ENCODE measurements at regions not wholly inside any gene's neighbourhood (a gene's known extent, or its start where the extent isn't known, plus 50 kb on each side); places are given as distances from the start of the nearest gene placed in this dataset.

- H3K4me3 ChIP-seq (ENCODE audit: low read depth in 1 of 2, low read length in 2 of 2) = no peak overlapping the region
- H3K36me3 ChIP-seq (ENCODE audit: control insufficient read depth in 1 of 2, insufficient read depth in 2 of 2, low read length in 2 of 2) = no peaks in the 10 kb centered on the region
Measured at GRCh38 chr11:69423181-69423580, 58.3 kb upstream of the LINC01488 start.

DNA sequence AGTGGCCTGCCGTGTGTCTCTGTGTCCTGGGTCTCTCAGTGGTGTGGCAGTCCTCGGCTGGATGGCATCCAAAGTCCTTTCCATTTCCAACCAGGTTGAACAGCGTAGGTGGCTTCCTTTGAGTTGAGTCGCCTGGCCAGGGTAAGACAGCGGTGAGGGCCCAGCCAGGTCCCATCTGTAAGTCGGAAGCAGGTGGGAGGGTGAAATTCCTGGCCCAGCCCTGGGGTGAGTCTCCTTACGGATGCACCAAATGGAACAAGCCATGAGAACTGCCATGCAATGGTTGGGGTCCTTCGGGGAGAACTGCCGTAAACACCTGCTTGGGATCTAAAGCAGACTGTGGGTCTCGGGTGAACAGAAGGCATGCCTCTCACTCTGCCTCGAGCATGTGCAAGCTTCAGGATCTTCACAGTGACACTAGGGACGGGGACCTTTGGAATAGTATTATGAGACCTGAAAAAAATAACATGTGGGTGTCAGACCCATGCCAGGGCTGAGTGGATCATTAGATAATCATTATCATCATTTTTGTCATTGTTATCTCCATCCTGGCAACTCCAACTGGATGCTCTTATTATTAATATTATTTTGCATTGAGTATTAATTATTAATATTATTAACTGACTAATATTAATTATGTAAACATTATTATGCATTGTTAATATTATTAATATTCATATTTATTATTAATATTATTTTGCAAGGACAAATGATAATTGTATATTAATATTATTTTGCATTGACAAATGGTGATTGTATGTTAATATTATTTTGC is 57.7 kb upstream of the LINC01488 start:
- Histone ChIP-seq H3K9me3 (ENCODE audit: control insufficient read depth in 1 of 2, low read length in 2 of 2) (peaks cover 11 to 13% of the 10 kb centered on the region in 2 donors), H3K4me3 (ENCODE audit: low read depth in 1 of 2, low read length in 2 of 2) (no peak overlapping the region), H3K27ac (ENCODE audit: low read length) (no peak overlapping the region), H3K36me3 (ENCODE audit: control insufficient read depth in 1 of 2, insufficient read depth in 2 of 2, low read length in 2 of 2) (no peaks in the 10 kb centered on the region), H3K27me3 (ENCODE audit: low read depth, low read length) (no peaks in the 10 kb centered on the region), H3K4me1 (ENCODE audit: control insufficient read depth in 1 of 2, insufficient read depth in 2 of 2, low read length in 2 of 2) (no peaks in the 10 kb centered on the region)

More at GRCh38 chr11:69423181-69423580, 58.3 kb upstream of the LINC01488 start:
- peaks cover 11 to 13% of the 10 kb centered on the region in 2 donors for H3K9me3 ChIP-seq (ENCODE audit: control insufficient read depth in 1 of 2, low read length in 2 of 2)
- no peak overlapping the region for H3K27ac ChIP-seq (ENCODE audit: low read length)
- H3K4me1 ChIP-seq (ENCODE audit: control insufficient read depth in 1 of 2, insufficient read depth in 2 of 2, low read length in 2 of 2) = no peaks in the 10 kb centered on the region
- no peaks in the 10 kb centered on the region for H3K27me3 ChIP-seq (ENCODE audit: low read depth, low read length)

DNA sequence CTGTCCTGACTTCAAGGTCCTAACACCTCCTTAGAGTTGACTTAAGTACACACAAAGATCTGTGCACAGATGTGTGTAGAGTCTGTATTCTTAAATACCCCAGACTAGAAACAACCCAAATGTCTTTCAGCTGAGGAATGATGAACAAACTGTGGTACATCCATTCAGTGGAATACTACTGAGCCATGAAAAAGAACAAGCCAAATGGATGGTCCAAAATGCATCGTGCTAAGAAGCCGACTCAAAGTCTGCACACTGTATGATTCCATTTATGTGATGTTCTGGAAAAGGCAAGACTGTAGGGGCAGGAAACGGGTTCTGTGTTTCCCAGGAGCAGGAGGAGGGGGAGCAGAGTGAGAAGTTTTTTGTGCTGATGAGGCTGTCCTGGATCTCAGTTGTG is 56.7 kb upstream of the LINC01488 start:
- H3K27me3 ChIP-seq (ENCODE audit: low read depth, low read length) = no peaks in the 10 kb centered on the region
- no peaks in the 10 kb centered on the region for H3K36me3 ChIP-seq (ENCODE audit: control insufficient read depth in 1 of 2, insufficient read depth in 2 of 2, low read length in 2 of 2)
- peak overlapping the region in 1 of 2 donors; percentile 23 for H3K4me3 ChIP-seq (ENCODE audit: low read depth in 1 of 2, low read length in 2 of 2)
- H3K27ac ChIP-seq (ENCODE audit: low read length) = no peak overlapping the region
- H3K4me1 ChIP-seq (ENCODE audit: control insufficient read depth in 1 of 2, insufficient read depth in 2 of 2, low read length in 2 of 2) = no peaks in the 10 kb centered on the region
- peaks cover 11 to 13% of the 10 kb centered on the region in 2 donors for H3K9me3 ChIP-seq (ENCODE audit: control insufficient read depth in 1 of 2, low read length in 2 of 2)

- Histone ChIP-seq H3K27me3 (ENCODE audit: low read depth, low read length) (no peaks in the 10 kb centered on the region), H3K36me3 (ENCODE audit: control insufficient read depth in 1 of 2, insufficient read depth in 2 of 2, low read length in 2 of 2) (no peaks in the 10 kb centered on the region), H3K4me1 (ENCODE audit: control insufficient read depth in 1 of 2, insufficient read depth in 2 of 2, low read length in 2 of 2) (no peaks in the 10 kb centered on the region), H3K27ac (ENCODE audit: low read length) (no peak overlapping the region), H3K4me3 (ENCODE audit: low read depth in 1 of 2, low read length in 2 of 2) (no peak overlapping the region), H3K9me3 (ENCODE audit: control insufficient read depth in 1 of 2, low read length in 2 of 2) (peaks cover 11 to 13% of the 10 kb centered on the region in 2 donors)
Measured at GRCh38 chr11:69425444-69425843, 56.0 kb upstream of the LINC01488 start.

DNA sequence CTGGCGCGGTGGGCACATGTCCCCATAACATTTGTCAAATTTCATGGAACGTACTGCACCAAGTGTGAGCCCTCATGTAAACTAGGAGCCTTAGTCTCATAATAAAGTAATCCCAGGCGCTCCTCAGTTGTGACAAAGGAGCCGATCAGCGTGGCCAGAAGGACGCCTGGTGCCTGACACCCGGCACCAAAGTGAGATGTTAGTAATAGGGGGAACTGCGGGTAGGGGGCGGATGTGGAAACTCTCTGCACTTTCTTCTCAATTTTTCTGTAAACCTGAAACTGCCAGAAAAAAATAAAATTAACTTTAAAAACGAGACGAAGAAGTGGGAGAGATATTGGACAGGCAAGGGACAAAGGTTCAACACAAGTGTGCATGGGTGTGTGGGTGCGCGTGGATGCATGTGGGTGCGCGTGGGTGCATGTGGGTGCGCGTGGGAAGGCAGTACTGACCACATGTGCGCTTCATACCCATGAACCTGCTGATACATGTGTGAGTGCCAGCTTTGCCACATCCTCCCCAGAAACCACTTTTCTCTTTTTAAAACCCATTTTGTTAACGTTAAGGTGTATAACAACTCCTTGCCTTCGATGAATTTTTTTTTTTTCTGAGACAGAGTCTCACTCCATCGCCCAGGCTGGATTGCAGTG is 55.4 kb upstream of the LINC01488 start:
- Histone ChIP-seq H3K4me3 (ENCODE audit: low read depth in 1 of 2, low read length in 2 of 2) (no peak overlapping the region), H3K27ac (ENCODE audit: low read length) (no peak overlapping the region), H3K9me3 (ENCODE audit: control insufficient read depth in 1 of 2, low read length in 2 of 2) (peaks cover 11 to 13% of the 10 kb centered on the region in 2 donors), H3K36me3 (ENCODE audit: control insufficient read depth in 1 of 2, insufficient read depth in 2 of 2, low read length in 2 of 2) (no peaks in the 10 kb centered on the region), H3K4me1 (ENCODE audit: control insufficient read depth in 1 of 2, insufficient read depth in 2 of 2, low read length in 2 of 2) (no peaks in the 10 kb centered on the region), H3K27me3 (ENCODE audit: low read depth, low read length) (no peaks in the 10 kb centered on the region)

DNA sequence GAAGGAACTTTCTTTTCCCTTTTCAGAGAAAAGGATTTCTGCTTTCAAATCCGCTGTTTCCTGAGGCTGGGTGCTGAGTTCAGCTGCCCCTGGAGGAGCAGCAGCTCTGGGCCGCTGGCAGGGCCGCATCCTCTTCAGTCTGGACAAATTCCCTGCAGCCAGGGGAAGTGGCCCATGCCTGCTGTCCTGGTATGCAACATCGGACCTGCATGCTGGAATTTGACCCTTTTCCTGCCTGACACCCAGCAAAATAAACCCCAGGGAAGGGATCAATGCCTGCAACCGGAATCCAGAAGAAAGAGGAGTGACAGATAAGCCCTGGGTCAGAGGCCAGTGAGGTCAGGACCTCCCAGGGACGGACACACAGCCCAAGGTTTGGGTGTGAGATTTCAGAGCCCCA is 54.1 kb upstream of the LINC01488 start:
- Histone ChIP-seq H3K4me1 (ENCODE audit: control insufficient read depth in 1 of 2, insufficient read depth in 2 of 2, low read length in 2 of 2) (no peaks in the 10 kb centered on the region), H3K36me3 (ENCODE audit: control insufficient read depth in 1 of 2, insufficient read depth in 2 of 2, low read length in 2 of 2) (no peaks in the 10 kb centered on the region), H3K27me3 (ENCODE audit: low read depth, low read length) (no peaks in the 10 kb centered on the region), H3K9me3 (ENCODE audit: control insufficient read depth in 1 of 2, low read length in 2 of 2) (peaks cover 11 to 13% of the 10 kb centered on the region in 2 donors), H3K4me3 (ENCODE audit: low read depth in 1 of 2, low read length in 2 of 2) (no peak overlapping the region), H3K27ac (ENCODE audit: low read length) (no peak overlapping the region)

GRCh38 chr11:69427906-69428880 is 53.3 kb upstream of the LINC01488 start:
- Histone ChIP-seq H3K27me3 (ENCODE audit: low read depth, low read length) (no peaks in the 10 kb centered on the region), H3K9me3 (ENCODE audit: control insufficient read depth in 1 of 2, low read length in 2 of 2) (peaks cover 11 to 13% of the 10 kb centered on the region in 2 donors), H3K36me3 (ENCODE audit: control insufficient read depth in 1 of 2, insufficient read depth in 2 of 2, low read length in 2 of 2) (no peaks in the 10 kb centered on the region), H3K27ac (ENCODE audit: low read length) (no peak overlapping the region), H3K4me3 (ENCODE audit: low read depth in 1 of 2, low read length in 2 of 2) (no peak overlapping the region), H3K4me1 (ENCODE audit: control insufficient read depth in 1 of 2, insufficient read depth in 2 of 2, low read length in 2 of 2) (no peaks in the 10 kb centered on the region)

- peaks cover 4 to 7% of the 10 kb centered on the region in 2 donors for H3K9me3 ChIP-seq (ENCODE audit: control insufficient read depth in 1 of 2, low read length in 2 of 2)
- H3K36me3 ChIP-seq (ENCODE audit: control insufficient read depth in 1 of 2, insufficient read depth in 2 of 2, low read length in 2 of 2) = no peaks in the 10 kb centered on the region
- no peaks in the 10 kb centered on the region for H3K27me3 ChIP-seq (ENCODE audit: low read depth, low read length)
- no peak overlapping the region for H3K4me3 ChIP-seq (ENCODE audit: low read depth in 1 of 2, low read length in 2 of 2)
- H3K4me1 ChIP-seq (ENCODE audit: control insufficient read depth in 1 of 2, insufficient read depth in 2 of 2, low read length in 2 of 2) = no peaks in the 10 kb centered on the region
- H3K27ac ChIP-seq (ENCODE audit: low read length) = no peak overlapping the region
Measured at GRCh38 chr11:69429716-69430491, 51.6 kb upstream of the LINC01488 start.

GRCh38 chr11:69430566-69430965 is 50.9 kb upstream of the LINC01488 start:
- H3K36me3 ChIP-seq (ENCODE audit: control insufficient read depth in 1 of 2, insufficient read depth in 2 of 2, low read length in 2 of 2) = no peaks in the 10 kb centered on the region
- H3K27me3 ChIP-seq (ENCODE audit: low read depth, low read length) = no peaks in the 10 kb centered on the region
- H3K9me3 ChIP-seq (ENCODE audit: control insufficient read depth in 1 of 2, low read length in 2 of 2) = peaks cover 0 to under 1% of the 10 kb centered on the region in 2 donors
- no peaks in the 10 kb centered on the region for H3K4me1 ChIP-seq (ENCODE audit: control insufficient read depth in 1 of 2, insufficient read depth in 2 of 2, low read length in 2 of 2)
- H3K27ac ChIP-seq (ENCODE audit: low read length) = no peak overlapping the region
- H3K4me3 ChIP-seq (ENCODE audit: low read depth in 1 of 2, low read length in 2 of 2) = no peak overlapping the region

DNA sequence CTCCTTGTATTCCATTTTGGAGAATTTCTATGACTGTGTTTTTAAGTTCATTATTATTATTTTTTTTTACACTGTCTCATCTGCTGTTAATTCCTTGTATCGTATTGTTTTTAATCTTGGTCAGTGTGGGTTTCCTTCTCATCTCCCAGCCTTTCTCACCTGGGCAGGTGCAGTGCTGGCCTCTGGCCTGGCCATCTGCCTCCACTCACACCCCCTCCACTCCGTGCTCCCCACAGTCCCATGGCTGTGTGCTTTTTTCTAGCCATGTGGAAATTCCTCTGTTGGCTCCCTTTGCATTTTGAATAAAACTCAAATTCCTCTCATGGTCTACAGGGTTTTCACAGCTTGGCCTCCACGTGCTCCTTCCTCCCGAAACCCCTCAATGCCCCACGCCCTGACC is 50.3 kb upstream of the LINC01488 start:
- Histone ChIP-seq H3K27me3 (ENCODE audit: low read depth, low read length) (no peaks in the 10 kb centered on the region), H3K27ac (ENCODE audit: low read length) (no peak overlapping the region), H3K9me3 (ENCODE audit: control insufficient read depth in 1 of 2, low read length in 2 of 2) (no peaks in the 10 kb centered on the region), H3K4me3 (ENCODE audit: low read depth in 1 of 2, low read length in 2 of 2) (no peak overlapping the region), H3K36me3 (ENCODE audit: control insufficient read depth in 1 of 2, insufficient read depth in 2 of 2, low read length in 2 of 2) (no peaks in the 10 kb centered on the region), H3K4me1 (ENCODE audit: control insufficient read depth in 1 of 2, insufficient read depth in 2 of 2, low read length in 2 of 2) (no peaks in the 10 kb centered on the region)

Data from muscle layer of duodenum (tissue), 2 donors.